BLaER1 (cell line): ENCODE measurements at regions not wholly inside any gene's neighbourhood (a gene's known extent, or its start where the extent isn't known, plus 50 kb on each side); places are given as distances from the start of the nearest gene placed in this dataset.

Experiments
- H3K27ac ChIP-seq: shearing (Covaris generic); formaldehyde crosslinking; 2 replicates; pipeline ENCODE4 v1.8.1; 2022
- H3K27me3 ChIP-seq: shearing (Covaris generic); formaldehyde crosslinking; 2 replicates; pipeline ENCODE4 v1.8.1; 2022
- H3K36me3 ChIP-seq: shearing (Covaris generic); formaldehyde crosslinking; 2 replicates; pipeline ENCODE4 v1.8.1; 2022
- H3K4me1 ChIP-seq: shearing (Covaris generic); formaldehyde crosslinking; 2 replicates; pipeline ENCODE4 v1.8.1; 2022
- H3K4me2 ChIP-seq: shearing (Covaris generic); formaldehyde crosslinking; 2 replicates; pipeline ENCODE4 v1.8.1; 2022
- H3K4me3 ChIP-seq: shearing (Covaris generic); formaldehyde crosslinking; 2 replicates; pipeline ENCODE4 v1.8.1; 2022
- H3K9ac ChIP-seq: shearing (Covaris generic); formaldehyde crosslinking; 2 replicates; pipeline ENCODE4 v1.8.1; 2022
- H3K9me3 ChIP-seq: shearing (Covaris generic); formaldehyde crosslinking; 2 replicates; pipeline ENCODE4 v1.8.1; 2022
- H4K20me1 ChIP-seq: shearing (Covaris generic); formaldehyde crosslinking; 2 replicates; pipeline ENCODE4 v1.8.1; 2022
- Cebpa-rat ChIP-seq: shearing (Covaris generic); IDR thresholded peaks from 2 replicates; pipeline ENCODE4 v1.8.1; 2022

DNA sequence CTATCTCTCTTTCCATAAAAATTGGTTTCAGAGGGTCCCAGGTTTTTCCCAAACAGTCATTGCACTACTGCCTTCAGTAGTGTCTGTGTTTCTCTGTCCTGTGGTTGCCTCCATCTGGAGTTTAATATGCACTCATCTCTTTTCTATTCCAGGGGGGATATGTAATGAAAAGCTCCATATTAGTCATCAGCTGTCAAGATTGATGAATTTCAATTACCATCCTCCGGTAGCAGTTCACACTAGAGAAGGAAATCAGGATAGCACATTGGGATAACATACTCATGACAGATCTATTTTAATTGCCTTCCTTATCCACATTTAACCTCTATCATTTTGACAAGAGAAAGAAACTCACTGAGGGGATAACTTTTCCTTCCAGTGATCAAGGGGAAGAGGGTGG is 589.0 kb upstream of the SEL1L start:
- H3K9ac ChIP-seq = no peak overlapping the region
- H3K27ac ChIP-seq = no peak overlapping the region
- no peak overlapping the region for H3K4me3 ChIP-seq
- H3K9me3 ChIP-seq = no peaks in the 10 kb centered on the region
- no peak for TF ChIP-seq Cebpa-rat
- no peaks in the 10 kb centered on the region for H3K36me3 ChIP-seq
- H3K4me2 ChIP-seq = no peak overlapping the region
- H3K27me3 ChIP-seq = no peaks in the 10 kb centered on the region
- H4K20me1 ChIP-seq = no peaks in the 10 kb centered on the region
- H3K4me1 ChIP-seq = no peaks in the 10 kb centered on the region

DNA sequence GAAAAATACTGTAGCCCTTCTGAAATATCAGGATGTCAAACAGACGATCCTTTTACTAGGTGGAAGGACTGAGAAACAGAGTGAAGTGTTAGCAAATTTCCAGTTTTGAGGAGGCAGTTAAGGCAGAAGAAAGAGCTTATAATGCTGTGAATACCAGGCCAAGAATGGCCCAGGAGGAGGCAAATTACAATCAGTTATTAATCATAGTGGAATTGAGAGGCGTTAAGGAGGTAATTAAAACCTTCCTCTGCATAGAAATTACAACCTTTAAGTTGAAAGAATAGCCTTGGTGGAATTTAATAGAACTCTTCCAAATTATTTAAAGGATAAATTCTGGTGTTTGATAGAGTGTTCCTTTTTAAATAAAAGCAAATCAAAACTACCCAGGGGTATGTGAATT is 590.9 kb upstream of the SEL1L start:
- no peak overlapping the region for H3K4me2 ChIP-seq
- H3K9me3 ChIP-seq = no peaks in the 10 kb centered on the region
- no peak overlapping the region for H3K9ac ChIP-seq
- no peak for TF ChIP-seq Cebpa-rat
- no peaks in the 10 kb centered on the region for H3K36me3 ChIP-seq
- no peaks in the 10 kb centered on the region for H3K27me3 ChIP-seq
- H3K4me3 ChIP-seq = no peak overlapping the region
- H3K27ac ChIP-seq = no peak overlapping the region
- no peaks in the 10 kb centered on the region for H4K20me1 ChIP-seq
- H3K4me1 ChIP-seq = no peaks in the 10 kb centered on the region

DNA sequence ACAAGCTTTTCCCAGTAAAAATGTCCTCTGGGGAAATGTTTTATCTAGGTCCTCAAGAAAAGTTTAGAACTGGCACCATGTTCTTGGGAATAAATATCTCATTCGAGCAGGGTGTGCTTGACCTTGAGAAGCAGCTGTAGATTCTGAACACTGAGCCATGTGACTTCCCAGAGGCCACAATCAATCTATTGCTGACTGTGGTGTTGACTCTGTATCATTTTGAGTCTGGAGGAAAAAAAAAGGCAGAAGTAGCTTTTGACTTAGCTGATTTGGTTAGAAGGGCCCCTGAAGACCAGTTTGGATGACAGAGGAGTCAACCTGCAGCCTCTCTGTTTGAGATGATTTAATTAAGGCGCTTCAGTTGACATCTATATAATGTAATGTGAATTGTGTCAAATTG is 592.4 kb upstream of the SEL1L start:
- Histone ChIP-seq H3K4me3 (no peak overlapping the region), H4K20me1 (no peaks in the 10 kb centered on the region), H3K4me2 (no peak overlapping the region), H3K27me3 (no peaks in the 10 kb centered on the region), H3K9me3 (no peaks in the 10 kb centered on the region), H3K9ac (no peak overlapping the region), H3K36me3 (no peaks in the 10 kb centered on the region), H3K27ac (no peak overlapping the region), H3K4me1 (no peaks in the 10 kb centered on the region)
- no peak for TF ChIP-seq Cebpa-rat

DNA sequence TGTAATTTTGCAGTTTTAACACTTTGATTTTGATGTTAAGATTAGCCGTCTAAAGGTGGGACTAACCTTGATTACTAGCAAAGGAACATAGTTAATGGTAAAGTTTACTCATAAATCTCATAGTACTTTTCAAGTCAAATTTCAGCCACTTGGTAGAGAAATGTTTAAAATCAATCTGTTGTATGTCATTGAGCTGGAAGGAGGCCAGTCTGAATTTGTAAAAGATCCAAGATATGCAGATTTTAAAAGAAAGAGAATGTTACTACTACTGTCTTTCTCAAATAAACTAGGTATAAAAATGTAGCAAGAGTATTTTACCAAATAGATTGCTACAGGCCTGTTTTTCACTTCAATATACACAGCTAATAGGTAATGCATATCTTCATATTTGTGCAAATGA is 600.8 kb upstream of the SEL1L start:
- Histone ChIP-seq H3K36me3 (no peaks in the 10 kb centered on the region), H3K9me3 (no peaks in the 10 kb centered on the region)
- no peak for TF ChIP-seq Cebpa-rat

DNA sequence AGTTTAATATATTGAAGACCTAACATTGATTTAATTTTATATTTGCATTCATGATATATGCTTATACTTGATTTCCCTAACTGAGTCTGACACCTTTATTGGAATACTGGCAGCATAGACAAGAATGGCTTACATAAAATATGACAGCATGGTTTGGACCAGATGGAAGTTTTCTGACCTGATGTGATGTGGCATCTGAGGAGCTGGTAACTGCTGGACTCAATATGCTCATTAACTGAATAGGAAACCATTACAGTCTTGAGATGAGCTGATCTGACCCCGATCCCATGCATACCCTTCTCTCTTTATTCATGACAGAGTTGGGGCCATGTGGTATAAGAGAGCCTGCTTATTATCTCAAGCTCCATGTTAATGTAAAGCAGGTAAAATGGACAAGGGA is 604.8 kb upstream of the SEL1L start:
- TF ChIP-seq Cebpa-rat = no peak
- Histone ChIP-seq H3K4me1 (no peaks in the 10 kb centered on the region), H4K20me1 (no peaks in the 10 kb centered on the region), H3K27ac (no peak overlapping the region), H3K9me3 (no peaks in the 10 kb centered on the region; the same call in 1 of the 2 replicates), H3K9ac (no peak overlapping the region), H3K27me3 (no peaks in the 10 kb centered on the region), H3K36me3 (no peaks in the 10 kb centered on the region), H3K4me2 (no peak overlapping the region), H3K4me3 (no peak overlapping the region)

More for the DNA sequence above, 600.8 kb upstream of the SEL1L start:
- Histone ChIP-seq H3K4me3 (no peak overlapping the region), H3K9ac (no peak overlapping the region), H4K20me1 (no peaks in the 10 kb centered on the region), H3K4me2 (no peak overlapping the region), H3K4me1 (no peaks in the 10 kb centered on the region), H3K27me3 (no peaks in the 10 kb centered on the region), H3K27ac (no peak overlapping the region)

DNA sequence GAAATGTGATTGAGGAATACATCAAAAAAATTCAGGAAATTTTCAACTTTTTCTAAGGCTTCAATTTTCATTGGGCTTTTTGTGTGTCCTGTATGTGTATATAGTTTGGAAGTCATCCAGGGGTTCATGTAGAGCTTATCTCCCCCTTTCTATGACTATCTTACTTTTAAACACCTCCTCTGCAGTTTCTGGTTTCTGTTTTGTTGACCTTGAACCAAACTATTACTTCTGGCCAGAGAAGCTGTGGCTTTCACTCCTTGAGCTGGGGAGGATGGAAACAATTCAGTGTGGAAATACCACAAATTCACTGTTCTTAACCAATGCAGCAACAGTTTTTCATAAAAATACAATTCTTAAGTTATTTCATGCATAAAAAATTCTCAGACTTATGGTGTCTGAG is 613.2 kb upstream of the SEL1L start:
- Histone ChIP-seq H3K27me3 (no peaks in the 10 kb centered on the region), H3K4me3 (no peak overlapping the region), H3K9ac (no peak overlapping the region), H3K36me3 (no peaks in the 10 kb centered on the region), H3K4me2 (no peak overlapping the region), H3K9me3 (no peaks in the 10 kb centered on the region), H4K20me1 (no peaks in the 10 kb centered on the region), H3K27ac (no peak overlapping the region), H3K4me1 (no peaks in the 10 kb centered on the region)
- no peak for TF ChIP-seq Cebpa-rat

DNA sequence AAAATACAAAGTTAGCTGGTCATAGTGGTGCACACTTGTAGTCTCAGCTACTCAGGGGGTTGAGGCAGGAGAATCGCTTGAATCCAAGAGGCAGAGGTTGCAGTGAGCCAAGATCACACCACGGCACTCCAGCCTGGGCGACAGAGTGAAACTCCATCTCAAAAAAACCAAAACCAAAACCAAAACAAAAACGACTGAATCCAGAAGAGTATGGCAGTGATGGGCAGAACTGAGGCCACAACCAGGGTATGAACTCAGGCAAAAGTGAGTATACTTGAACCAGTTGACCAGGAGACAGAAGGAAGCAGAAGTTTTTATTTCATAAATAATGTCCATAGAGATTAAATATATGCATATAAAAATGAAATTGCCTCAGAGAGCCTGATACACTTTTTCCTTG is 620.0 kb upstream of the SEL1L start:
- no peaks in the 10 kb centered on the region for H3K36me3 ChIP-seq
- H4K20me1 ChIP-seq = no peaks in the 10 kb centered on the region
- no peak overlapping the region for H3K4me2 ChIP-seq
- H3K4me1 ChIP-seq = no peaks in the 10 kb centered on the region
- H3K9ac ChIP-seq = no peak overlapping the region
- no peak for TF ChIP-seq Cebpa-rat
- H3K27me3 ChIP-seq = no peaks in the 10 kb centered on the region
- no peaks in the 10 kb centered on the region for H3K9me3 ChIP-seq
- H3K27ac ChIP-seq = no peak overlapping the region
- no peak overlapping the region for H3K4me3 ChIP-seq

DNA sequence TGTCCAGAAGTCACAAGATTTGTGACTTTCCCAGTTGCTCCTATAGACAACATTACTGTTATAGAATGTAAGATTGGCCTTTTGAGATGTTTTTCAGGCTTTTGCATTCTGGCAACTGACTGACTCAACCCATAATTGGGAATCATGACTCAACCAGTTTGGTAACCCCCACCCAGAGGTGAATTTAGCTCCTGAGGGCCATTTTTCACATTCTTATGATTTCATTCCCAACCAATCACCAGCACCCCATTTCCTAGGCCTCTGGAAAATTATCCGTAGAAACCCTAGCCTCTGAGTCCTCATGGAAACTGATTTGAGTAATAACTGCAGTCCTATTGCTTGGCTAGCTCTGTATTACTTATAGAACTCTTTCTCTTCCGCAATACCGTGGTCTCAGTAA is 626.0 kb upstream of the SEL1L start:
- Histone ChIP-seq H3K9me3 (peaks cover 11% of the 10 kb centered on the region), H3K36me3 (no peaks in the 10 kb centered on the region), H3K9ac (no peak overlapping the region), H3K4me3 (no peak overlapping the region), H3K4me2 (no peak overlapping the region), H3K4me1 (no peaks in the 10 kb centered on the region), H4K20me1 (no peaks in the 10 kb centered on the region), H3K27me3 (no peaks in the 10 kb centered on the region), H3K27ac (no peak overlapping the region)
- no peak for TF ChIP-seq Cebpa-rat

DNA sequence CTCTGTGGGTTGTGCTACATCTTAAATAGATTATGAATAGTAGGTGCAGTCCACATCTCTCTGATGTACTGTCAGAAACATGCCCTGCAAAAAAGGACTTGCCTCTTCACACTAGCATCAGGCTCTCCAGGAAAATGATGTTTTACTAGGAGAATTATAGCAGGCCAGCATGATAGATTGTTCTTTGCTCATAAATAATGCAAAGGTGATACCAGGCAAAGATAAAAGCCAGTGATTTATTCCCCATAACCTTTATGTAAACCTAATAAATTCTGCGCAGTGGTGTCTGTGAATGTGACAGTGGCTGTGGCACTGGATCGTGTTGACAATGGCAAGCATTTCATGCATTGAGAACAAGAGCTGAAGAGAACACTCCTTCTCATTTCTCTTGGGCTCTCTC is 646.5 kb upstream of the SEL1L start:
- Histone ChIP-seq H3K9me3 (no peaks in the 10 kb centered on the region), H3K27me3 (no peaks in the 10 kb centered on the region), H3K9ac (no peak overlapping the region), H3K4me1 (no peaks in the 10 kb centered on the region), H3K4me3 (no peak overlapping the region), H3K27ac (no peak overlapping the region), H3K36me3 (no peaks in the 10 kb centered on the region), H3K4me2 (no peak overlapping the region), H4K20me1 (no peaks in the 10 kb centered on the region)
- no peak for TF ChIP-seq Cebpa-rat

DNA sequence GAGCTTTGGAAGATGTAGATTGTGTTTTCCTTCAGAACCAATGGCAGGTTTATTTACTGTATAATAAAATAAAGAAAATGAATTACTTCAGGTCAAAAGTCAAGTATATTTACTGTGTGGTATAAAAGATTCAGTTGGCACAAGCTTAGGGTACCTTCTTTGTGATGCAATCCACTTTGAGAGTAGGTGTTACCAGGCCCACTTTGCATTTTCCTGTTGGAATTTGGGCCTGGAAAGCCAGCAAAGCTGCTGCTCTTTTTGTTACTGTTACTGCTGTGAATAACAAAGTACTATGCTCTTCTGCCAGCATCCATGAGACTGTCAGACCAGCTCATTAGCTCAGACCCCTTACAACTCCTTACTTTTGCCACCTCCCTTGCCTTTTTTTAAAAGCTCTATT is 649.0 kb upstream of the SEL1L start:
- H3K9me3 ChIP-seq = no peaks in the 10 kb centered on the region
- no peak for TF ChIP-seq Cebpa-rat
- H4K20me1 ChIP-seq = no peaks in the 10 kb centered on the region
- H3K36me3 ChIP-seq = no peaks in the 10 kb centered on the region
- H3K9ac ChIP-seq = no peak overlapping the region
- H3K4me2 ChIP-seq = no peak overlapping the region
- no peak overlapping the region for H3K4me3 ChIP-seq
- H3K4me1 ChIP-seq = no peaks in the 10 kb centered on the region
- H3K27me3 ChIP-seq = no peaks in the 10 kb centered on the region
- no peak overlapping the region for H3K27ac ChIP-seq

DNA sequence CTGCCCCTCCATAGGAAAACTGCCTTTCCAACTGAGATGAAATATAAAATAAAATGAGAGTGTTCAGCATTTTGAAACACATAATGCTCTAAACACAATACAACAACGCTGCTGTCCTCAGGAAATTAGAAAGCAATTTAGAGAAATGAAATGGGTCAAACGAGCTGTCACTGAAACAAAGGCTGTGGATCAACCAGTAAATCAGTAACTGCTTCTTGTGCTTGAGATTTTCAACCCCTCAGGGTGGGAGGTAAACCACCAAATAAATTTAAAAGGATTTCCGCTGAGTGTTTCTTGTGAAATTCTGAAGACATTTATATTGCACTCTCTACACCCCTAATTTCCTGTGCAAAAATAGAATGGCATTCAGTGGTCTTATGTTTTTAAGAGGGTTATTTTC is 657.1 kb upstream of the SEL1L start:
- no peak for TF ChIP-seq Cebpa-rat
- Histone ChIP-seq H3K4me3 (no peak overlapping the region), H3K9me3 (peaks cover 18% of the 10 kb centered on the region), H3K27me3 (no peaks in the 10 kb centered on the region), H4K20me1 (no peaks in the 10 kb centered on the region), H3K4me1 (peaks cover 10% of the 10 kb centered on the region), H3K9ac (no peak overlapping the region), H3K27ac (no peak overlapping the region), H3K4me2 (peak overlapping the region; percentile 39; the same call in 1 of the 2 replicates), H3K36me3 (no peaks in the 10 kb centered on the region)
